ENCODE measurements at regions not wholly inside any gene's neighbourhood (a gene's known extent, or its start where the extent isn't known, plus 50 kb on each side); places are given as distances from the start of the nearest gene placed in this dataset.

DNA sequence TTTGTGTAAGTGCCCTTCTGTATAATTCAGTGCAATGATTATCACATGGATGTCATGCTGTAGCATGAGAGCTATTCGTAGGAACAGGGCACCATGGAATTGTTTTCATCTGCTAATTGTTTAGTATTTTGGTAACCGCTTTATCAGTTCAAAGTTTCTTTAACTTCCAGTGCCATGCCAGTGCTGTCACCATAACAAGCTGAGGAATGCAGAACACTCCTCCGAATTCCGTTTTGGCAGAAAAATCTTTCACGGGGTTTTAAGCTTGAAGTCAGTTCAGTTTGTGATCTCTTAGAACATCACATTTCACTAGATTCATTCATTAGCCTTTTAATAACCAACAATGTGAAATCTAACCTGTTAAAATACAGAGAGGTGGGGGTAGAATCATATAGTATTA, 117.2 kb upstream of the SEMA3C start:
- no peaks in the 10 kb centered on the region for H3K9me3 ChIP-seq
- H3K4me3 ChIP-seq, result no peak overlapping the region
- no peak for ATAC-seq
- no peaks in the 10 kb centered on the region for H3K4me1 ChIP-seq (ENCODE audit: low read depth)
- no peak for DNase-seq
- H3K36me3 ChIP-seq (ENCODE audit: low read depth), result no peaks in the 10 kb centered on the region
- intact Hi-C loops (cut with DNase I, micrococcal nuclease), result no loop called here
- no peak for TF ChIP-seq CTCF (IDR thresholded peaks at IDR 0.05)

DNA sequence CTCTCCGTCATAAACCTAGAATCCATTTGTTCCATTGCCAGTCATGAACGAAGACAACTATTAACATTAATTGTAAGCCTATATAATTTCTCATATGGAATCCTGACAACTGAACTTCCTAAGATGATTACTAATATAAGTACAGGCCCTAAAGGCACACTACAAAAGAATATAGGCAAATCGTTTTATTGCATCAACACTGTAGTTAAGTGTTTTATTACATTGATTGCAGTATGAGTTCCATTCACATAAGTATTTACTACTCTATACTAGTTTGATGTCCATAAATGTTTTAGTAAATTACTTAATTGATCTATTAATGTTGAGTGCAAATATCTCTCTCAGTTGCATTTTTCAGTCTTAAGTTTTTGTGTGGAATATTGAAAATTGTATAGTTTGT, 113.1 kb upstream of the SEMA3C start:
- intact Hi-C loops (cut with DNase I, micrococcal nuclease), result no loop called here
- peak; percentile 61 for ATAC-seq

DNA sequence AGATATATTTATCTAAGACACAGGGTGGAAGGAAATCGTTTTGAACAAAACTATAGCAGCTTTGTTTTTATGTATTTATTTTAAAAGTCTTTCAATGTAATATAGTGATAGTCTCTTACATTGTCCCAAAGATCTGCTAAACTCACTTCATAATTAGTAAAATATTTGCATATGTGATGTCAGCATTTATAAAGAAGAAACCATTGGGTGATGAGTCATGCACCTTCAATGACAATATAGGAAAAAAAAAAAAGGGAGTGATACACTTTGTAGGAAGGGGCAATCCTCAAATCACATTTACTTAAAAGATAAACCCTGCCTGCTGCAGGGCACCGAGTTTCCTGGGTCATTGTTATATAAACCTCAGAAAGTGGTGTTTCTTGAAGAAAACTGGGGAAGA, 112.4 kb upstream of the SEMA3C start:
- Histone ChIP-seq H3K9me3 (no peaks in the 10 kb centered on the region), H3K36me3 (ENCODE audit: low read depth) (no peaks in the 10 kb centered on the region), H3K4me3 (no peak overlapping the region), H3K4me1 (ENCODE audit: low read depth) (no peaks in the 10 kb centered on the region)
- intact Hi-C loops (cut with DNase I, micrococcal nuclease), result no loop called here
- DNase-seq (no peak), ATAC-seq (no peak)
- no peak for TF ChIP-seq CTCF (IDR thresholded peaks at IDR 0.05)

More for the DNA sequence above, 113.1 kb upstream of the SEMA3C start:
- no peaks in the 10 kb centered on the region for H3K9me3 ChIP-seq
- no peak for TF ChIP-seq CTCF (IDR thresholded peaks at IDR 0.05)
- H3K36me3 ChIP-seq (ENCODE audit: low read depth), result no peaks in the 10 kb centered on the region
- no peak for DNase-seq
- H3K4me3 ChIP-seq, result no peak overlapping the region
- H3K4me1 ChIP-seq (ENCODE audit: low read depth), result no peaks in the 10 kb centered on the region

GRCh38 chr7:81030472-81030871, 111.6 kb upstream of the SEMA3C start:
- TF ChIP-seq CTCF (IDR thresholded peaks at IDR 0.05), result no peak

GRCh38 chr7:81029511-81029910, 110.7 kb upstream of the SEMA3C start:
- intact Hi-C loops (cut with DNase I, micrococcal nuclease), result no loop called here

More at GRCh38 chr7:81030472-81030871, 111.6 kb upstream of the SEMA3C start:
- Histone ChIP-seq H3K4me1 (ENCODE audit: low read depth) (no peaks in the 10 kb centered on the region), H3K36me3 (ENCODE audit: low read depth) (no peaks in the 10 kb centered on the region), H3K9me3 (no peaks in the 10 kb centered on the region), H3K4me3 (no peak overlapping the region)
- ATAC-seq (no peak), DNase-seq (no peak)
- intact Hi-C loops (cut with DNase I, micrococcal nuclease), result no loop called here

More at GRCh38 chr7:81029511-81029910, 110.7 kb upstream of the SEMA3C start:
- Histone ChIP-seq H3K36me3 (ENCODE audit: low read depth) (no peaks in the 10 kb centered on the region), H3K4me1 (ENCODE audit: low read depth) (no peaks in the 10 kb centered on the region), H3K4me3 (no peak overlapping the region), H3K9me3 (no peaks in the 10 kb centered on the region)
- DNase-seq, result no peak
- ATAC-seq, result no peak
- TF ChIP-seq CTCF (IDR thresholded peaks at IDR 0.05), result no peak
